ENCODE measurements at regions not wholly inside any gene's neighbourhood (a gene's known extent, or its start where the extent isn't known, plus 50 kb on each side); places are given as distances from the start of the nearest gene placed in this dataset.

GRCh38 chrX:42952621-42953020, 174.7 kb upstream of the PPP1R2C start:
- no peak for ATAC-seq

GRCh38 chrX:42954880-42955279, 176.9 kb upstream of the PPP1R2C start:
- TF ChIP-seq OSR1 (CRISPR knock-in tag; IDR thresholded peaks at IDR 0.05) (no peak), ZNF565 (CRISPR knock-in tag; conservative IDR thresholded peaks at IDR 0.05; ENCODE audit: low read depth) (no peak), TCF4 (CRISPR knock-in tag; IDR thresholded peaks at IDR 0.05; ENCODE audit: borderline replicate concordance) (no peak), ESRRG (CRISPR knock-in tag; IDR thresholded peaks at IDR 0.05) (no peak), ZNF70 (CRISPR knock-in tag; IDR thresholded peaks at IDR 0.05) (no peak), POU6F1 (CRISPR knock-in tag; IDR thresholded peaks at IDR 0.05; ENCODE audit: borderline replicate concordance, low read depth) (no peak), CSRNP3 (CRISPR knock-in tag; IDR thresholded peaks at IDR 0.05) (no peak), PPARA (CRISPR knock-in tag; IDR thresholded peaks at IDR 0.05; ENCODE audit: borderline replicate concordance) (no peak), TSHZ2 (CRISPR knock-in tag; IDR thresholded peaks at IDR 0.05) (no peak), PATZ1 (CRISPR knock-in tag; IDR thresholded peaks at IDR 0.05; ENCODE audit: borderline replicate concordance) (no peak)
- ATAC-seq: no peak

More at GRCh38 chrX:42952621-42953020, 174.7 kb upstream of the PPP1R2C start:
- TF ChIP-seq ZFP3 (CRISPR knock-in tag; IDR thresholded peaks at IDR 0.05) (no peak), ZFP30 (CRISPR knock-in tag; IDR thresholded peaks at IDR 0.05) (no peak), TSHZ2 (CRISPR knock-in tag; IDR thresholded peaks at IDR 0.05) (no peak), CSDC2 (CRISPR knock-in tag; IDR thresholded peaks at IDR 0.05) (no peak), ZNF70 (CRISPR knock-in tag; IDR thresholded peaks at IDR 0.05) (no peak), ZNF565 (CRISPR knock-in tag; conservative IDR thresholded peaks at IDR 0.05; ENCODE audit: low read depth) (no peak), PATZ1 (CRISPR knock-in tag; IDR thresholded peaks at IDR 0.05; ENCODE audit: borderline replicate concordance) (no peak), CREB5 (CRISPR knock-in tag; IDR thresholded peaks at IDR 0.05; ENCODE audit: low read depth) (no peak)
